ENCODE measurements at regions not wholly inside any gene's neighbourhood (a gene's known extent, or its start where the extent isn't known, plus 50 kb on each side); places are given as distances from the start of the nearest gene placed in this dataset.

- Histone ChIP-seq H3K27ac (no peak overlapping the region), H3K4me3 (no peak overlapping the region), H3K27me3 (no peaks in the 10 kb centered on the region), H3K9me3 (no peaks in the 10 kb centered on the region), H3K36me3 (no peaks in the 10 kb centered on the region), H3K4me1 (no peaks in the 10 kb centered on the region)
- TF ChIP-seq CTCF (IDR thresholded peaks at IDR 0.05): no peak
- TF ChIP-seq POLR2A (IDR thresholded peaks at IDR 0.05): no peak
- no peak for DNase-seq
Observed at GRCh38 chr14:55523321-55523720, 56.7 kb upstream of the KTN1 start.
